ENCODE measurements at regions not wholly inside any gene's neighbourhood (a gene's known extent, or its start where the extent isn't known, plus 50 kb on each side); places are given as distances from the start of the nearest gene placed in this dataset.
"Not testable (repeated sequence)": the region's sequence is repeated elsewhere in the genome, so short reads cannot be mapped to it uniquely, and the experiment has no call there.

- no peak for DNase-seq
Measured at GRCh38 chr7:69517985-69518704, 80.1 kb upstream of the AUTS2 start.

DNA sequence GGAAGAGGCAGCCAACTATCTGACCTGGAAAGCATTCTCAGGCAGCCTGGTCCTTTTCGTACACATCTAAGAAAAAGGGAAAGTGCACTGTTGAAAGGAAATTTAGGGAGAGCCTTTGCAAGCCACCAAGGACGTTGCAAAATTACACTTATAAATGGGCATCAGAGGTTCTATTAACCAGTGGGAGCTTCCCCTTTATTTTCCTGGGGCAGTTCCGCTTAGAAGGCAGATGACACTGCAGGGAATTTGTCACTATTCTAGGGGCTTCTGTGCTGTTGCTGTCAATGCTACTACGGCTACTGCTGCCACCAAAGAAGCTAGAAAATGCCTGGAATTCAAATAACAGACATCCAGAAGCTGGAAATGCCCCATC, 79.6 kb upstream of the AUTS2 start:
- DNase-seq, result peak; percentile 2

DNA sequence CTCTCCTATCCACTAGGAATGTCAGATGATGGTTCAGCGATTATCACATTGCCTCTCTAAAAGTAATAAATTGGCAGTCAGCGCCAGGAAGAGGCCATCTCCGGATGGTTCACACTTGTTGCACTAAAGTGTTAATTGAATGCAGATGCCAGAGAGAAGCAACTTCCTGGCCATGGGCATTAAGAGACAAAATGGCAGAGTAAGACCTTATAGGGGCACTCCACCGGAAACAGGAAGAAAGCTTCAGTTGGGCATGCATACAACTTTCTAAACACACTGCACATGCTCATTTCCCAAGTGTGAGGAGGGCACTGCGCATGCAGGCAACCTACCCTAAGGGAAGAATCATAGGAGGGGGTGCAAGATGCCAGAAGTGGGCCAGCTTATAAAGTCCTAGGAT, 71.7 kb upstream of the AUTS2 start:
- DNase-seq, result no peak

DNA sequence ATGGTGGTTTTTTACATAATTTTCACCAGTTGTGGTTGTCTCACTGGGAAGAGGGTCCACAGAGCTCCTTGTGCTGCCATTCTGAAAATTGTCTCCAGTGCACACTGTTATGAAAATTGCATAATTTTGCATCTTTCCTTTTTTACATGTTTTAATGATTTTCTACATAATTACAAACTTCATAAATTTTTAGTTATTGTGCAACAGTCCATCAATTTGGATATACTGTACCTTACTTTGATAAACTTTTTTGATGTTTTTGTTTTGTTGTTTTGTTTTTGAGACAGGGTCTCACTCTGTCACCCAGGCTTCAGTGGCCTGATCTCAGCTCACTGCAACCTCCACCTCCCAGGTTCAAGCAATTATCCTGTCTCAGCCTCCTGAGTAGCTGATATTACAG, 70.6 kb upstream of the AUTS2 start:
- DNase-seq, result no peak

- DNase-seq, result no peak
Measured at GRCh38 chr7:69531050-69531449, 67.2 kb upstream of the AUTS2 start.

GRCh38 chr7:69534461-69535041, 63.7 kb upstream of the AUTS2 start:
- no peak for DNase-seq

DNA sequence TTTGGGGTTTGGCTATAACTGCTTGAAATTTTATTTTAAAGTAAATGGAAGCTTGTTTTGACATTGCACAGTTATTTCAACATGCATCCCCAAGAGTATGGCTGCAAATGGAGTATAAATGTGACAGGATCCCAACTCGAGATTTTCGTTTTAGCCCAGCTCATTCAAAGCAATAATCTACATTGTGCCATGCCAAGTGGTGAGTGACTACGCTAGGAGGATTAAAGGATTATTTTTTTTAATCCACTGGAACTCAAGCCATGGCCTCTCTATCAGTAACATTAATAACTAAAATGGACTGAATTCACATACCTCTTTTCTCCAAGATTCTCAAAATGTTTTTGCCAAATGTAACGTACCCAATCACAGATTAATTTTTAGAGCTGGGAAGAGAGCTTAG, 60.6 kb upstream of the AUTS2 start:
- no peak for DNase-seq

GRCh38 chr7:69539531-69539930, 58.7 kb upstream of the AUTS2 start:
- DNase-seq, result no peak

DNA sequence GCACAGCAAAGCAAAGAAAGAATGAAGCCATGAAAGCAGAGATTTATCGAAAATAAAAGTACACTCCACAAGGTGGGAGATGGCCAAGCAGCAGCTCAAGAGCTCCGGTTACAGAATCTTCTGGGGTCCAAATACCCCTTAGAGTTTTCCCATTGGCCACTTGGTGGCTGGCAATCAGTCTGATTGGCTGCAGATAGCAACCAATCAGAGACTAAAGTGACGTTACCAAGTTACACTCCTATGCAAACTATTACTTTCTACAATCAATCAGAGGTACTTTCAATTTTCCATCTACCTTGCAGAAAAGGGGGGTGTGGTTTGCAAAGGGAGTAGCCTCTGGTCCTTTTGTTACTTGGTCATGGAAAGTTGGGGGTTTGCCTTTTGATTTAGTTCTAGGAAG, 58.0 kb upstream of the AUTS2 start:
- DNase-seq, result no peak

DNA sequence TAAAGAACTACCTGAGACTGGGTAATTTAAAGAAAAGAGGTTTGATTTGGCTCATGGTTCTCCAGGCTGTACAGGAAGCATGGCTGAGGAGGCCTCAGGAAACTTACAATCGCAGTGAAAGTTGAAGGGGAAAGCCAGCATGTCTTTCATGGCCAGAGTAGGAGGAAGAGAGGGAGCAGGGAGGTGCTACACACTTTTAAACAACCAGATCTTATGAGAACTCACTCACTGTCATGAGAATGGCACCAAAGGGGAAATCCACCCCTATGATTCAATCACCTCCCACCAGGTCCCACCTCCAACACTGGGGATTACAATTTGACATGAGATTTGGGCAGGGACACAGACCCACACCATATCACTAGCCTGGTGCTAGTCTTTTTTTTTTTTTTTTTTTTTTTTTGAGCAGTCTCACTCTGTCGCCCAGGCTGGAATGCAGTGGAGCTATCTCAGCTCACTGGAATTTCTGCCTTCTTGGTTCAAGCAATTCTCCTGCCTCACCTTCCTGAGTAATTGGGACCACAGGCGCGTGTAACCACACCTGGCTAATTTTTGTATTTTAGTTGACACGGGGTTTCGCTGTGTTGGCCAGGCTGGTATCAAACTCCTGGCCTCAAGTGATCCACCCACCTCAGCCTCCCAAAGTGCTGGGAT, 56.4 kb upstream of the AUTS2 start:
- not testable (repeated sequence) for DNase-seq

DNA sequence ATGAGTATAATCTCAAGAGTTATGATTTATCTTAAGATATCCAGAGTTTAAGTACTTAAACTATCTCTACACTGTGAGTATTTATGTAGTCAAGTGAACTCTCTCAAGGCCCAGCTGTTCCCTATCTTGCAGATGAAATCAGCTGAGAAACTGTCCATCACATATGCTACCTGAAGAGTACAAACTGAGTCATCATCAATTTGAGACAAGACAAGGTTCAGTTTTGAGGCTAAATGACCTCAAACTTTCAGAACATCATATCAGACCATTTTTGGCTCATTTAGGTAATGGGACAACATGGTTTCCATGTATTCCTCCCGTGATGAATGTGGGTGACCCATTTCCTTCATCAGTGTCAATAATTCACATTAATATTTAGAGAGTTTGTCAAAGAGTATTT, 53.1 kb upstream of the AUTS2 start:
- no peak for DNase-seq
